Activated CD4-positive, alpha-beta T cell treated with anti-CD3 and anti-CD28 coated beads, Interleukin-2, amount 10 ng/mL, durations not matched to agents 7 days and 5 days (primary cell): ENCODE measurements at regions not wholly inside any gene's neighbourhood (a gene's known extent, or its start where the extent isn't known, plus 50 kb on each side); places are given as distances from the start of the nearest gene placed in this dataset.
"Not testable (repeated sequence)": the region's sequence is repeated elsewhere in the genome, so short reads cannot be mapped to it uniquely, and the experiment has no call there.

Experiments
- CTCF ChIA-PET: fragments of 350-600 bp; sonication (Branson Sonifier 250); formaldehyde crosslinking; loops from one replicate; lab custom pipeline; 2021; ENCODE audit warnings: antibody characterized with exemption; lab: Charles Lee
- POLR2A ChIA-PET: fragments of 350-600 bp; sonication (Branson Sonifier 250); formaldehyde crosslinking; loops from one replicate; lab custom pipeline; 2021; ENCODE audit warnings: antibody characterized with exemption; lab: Charles Lee
- DNase-seq: peaks from one replicate; pipeline ENCODE4 v3.0.0-alpha.2; 2020
- H3K27ac Mint-ChIP-seq: one replicate; pipeline ENCODE4 v1.8.0; 2021; ENCODE audit warnings: mild to moderate bottlenecking, moderate library complexity, mixed read lengths
- H3K27me3 Mint-ChIP-seq: one replicate; pipeline ENCODE4 v1.8.0; 2021; ENCODE audit warnings: mixed read lengths
- H3K36me3 Mint-ChIP-seq: one replicate; pipeline ENCODE4 v1.8.0; 2021; ENCODE audit warnings: low read depth, mixed read lengths
- H3K4me1 Mint-ChIP-seq: one replicate; pipeline ENCODE4 v1.8.0; 2021; ENCODE audit warnings: mixed read lengths
- H3K4me3 Mint-ChIP-seq: one replicate; pipeline ENCODE4 v1.8.0; 2021; ENCODE audit warnings: mild to moderate bottlenecking, moderate library complexity, mixed read lengths
- H3K9me3 Mint-ChIP-seq: one replicate; pipeline ENCODE4 v1.8.0; 2021; ENCODE audit warnings: mixed read lengths

GRCh38 chr4:26204911-26205370 is 115.9 kb upstream of the RBPJ start:
- ChIA-PET CTCF (interaction anchor here (0.5 to 1.4 kb wide), 7 partner anchors 10 to 211 kb away, joined by 3 to 8 read pairs (median 3); no protein-coding TSS in a partner anchor), POLR2A (interaction anchor here (0.6 kb wide), 1 partner anchor 176 kb away, joined by 3 read pairs; no protein-coding TSS in a partner anchor)
- peaks cover 35% of the 10 kb centered on the region for H3K4me1 Mint-ChIP-seq

GRCh38 chr4:26206339-26206738 is 114.5 kb upstream of the RBPJ start:
- H3K27ac Mint-ChIP-seq: no peak overlapping the region
- ChIA-PET CTCF (interaction anchor here (0.6 to 1.3 kb wide), 2 partner anchors 74 to 122 kb away, joined by 3 to 8 read pairs; no protein-coding TSS in a partner anchor), POLR2A (no interaction called here)
- H3K4me3 Mint-ChIP-seq: no peak overlapping the region
- peaks cover 31% of the 10 kb centered on the region for H3K4me1 Mint-ChIP-seq
- peaks cover 17% of the 10 kb centered on the region for H3K9me3 Mint-ChIP-seq
- H3K36me3 Mint-ChIP-seq: peaks cover 20% of the 10 kb centered on the region
- no peak for DNase-seq
- peaks cover 31% of the 10 kb centered on the region for H3K27me3 Mint-ChIP-seq

More at GRCh38 chr4:26204911-26205370, 115.9 kb upstream of the RBPJ start:
- no peak overlapping the region for H3K4me3 Mint-ChIP-seq
- H3K27me3 Mint-ChIP-seq: peaks cover 20% of the 10 kb centered on the region
- H3K36me3 Mint-ChIP-seq: peaks cover 24% of the 10 kb centered on the region
- H3K27ac Mint-ChIP-seq: peak overlapping the region; percentile 88
- DNase-seq: no peak
- peaks cover 17% of the 10 kb centered on the region for H3K9me3 Mint-ChIP-seq

GRCh38 chr4:26206999-26207398 is 113.8 kb upstream of the RBPJ start:
- Mint-ChIP-seq H3K4me1 (peaks cover 31% of the 10 kb centered on the region), H3K9me3 (peaks cover 15% of the 10 kb centered on the region), H3K27me3 (peaks cover 31% of the 10 kb centered on the region), H3K36me3 (peaks cover 18% of the 10 kb centered on the region), H3K27ac (no peak overlapping the region), H3K4me3 (no peak overlapping the region)
- ChIA-PET POLR2A (no interaction called here), CTCF (interaction anchor here (1.1 to 1.3 kb wide), 2 partner anchors 10 to 123 kb away, joined by 3 read pairs; no protein-coding TSS in a partner anchor)
- no peak for DNase-seq

GRCh38 chr4:26207631-26208030 is 113.2 kb upstream of the RBPJ start:
- Mint-ChIP-seq H3K27me3 (peaks cover 31% of the 10 kb centered on the region), H3K27ac (no peak overlapping the region), H3K36me3 (peaks cover 18% of the 10 kb centered on the region), H3K4me1 (peaks cover 26% of the 10 kb centered on the region), H3K9me3 (peaks cover 10% of the 10 kb centered on the region), H3K4me3 (no peak overlapping the region)
- POLR2A ChIA-PET: no interaction called here
- CTCF ChIA-PET: interaction anchor here (1.0 to 1.3 kb wide), 3 partner anchors 10 to 124 kb away, joined by 3 read pairs; no protein-coding TSS in a partner anchor
- DNase-seq: no peak

GRCh38 chr4:26208237-26208994 is 112.4 kb upstream of the RBPJ start:
- Mint-ChIP-seq H3K27ac (no peak overlapping the region), H3K36me3 (peaks cover 14% of the 10 kb centered on the region), H3K27me3 (peaks cover 33% of the 10 kb centered on the region), H3K9me3 (peaks cover 3% of the 10 kb centered on the region), H3K4me3 (no peak overlapping the region), H3K4me1 (peaks cover 18% of the 10 kb centered on the region)
- POLR2A ChIA-PET: no interaction called here
- DNase-seq: no peak
- CTCF ChIA-PET: interaction anchor here (0.6 to 1.0 kb wide), 2 partner anchors 9 to 18 kb away, joined by 3 read pairs; no protein-coding TSS in a partner anchor

GRCh38 chr4:26209378-26209777 is 111.4 kb upstream of the RBPJ start:
- H3K4me1 Mint-ChIP-seq: peaks cover 15% of the 10 kb centered on the region
- H3K27me3 Mint-ChIP-seq: peaks cover 40% of the 10 kb centered on the region
- H3K9me3 Mint-ChIP-seq, H3K36me3 Mint-ChIP-seq, DNase-seq, H3K27ac Mint-ChIP-seq, POLR2A ChIA-PET, H3K4me3 Mint-ChIP-seq: not testable (repeated sequence)
- CTCF ChIA-PET: interaction anchor here (0.6 kb wide), 1 partner anchor 17 kb away, joined by 3 read pairs; no protein-coding TSS in a partner anchor

GRCh38 chr4:26212528-26212927 is 108.3 kb upstream of the RBPJ start:
- ChIA-PET POLR2A (no interaction called here), CTCF (interaction anchor here (1.4 kb wide), 1 partner anchor 9 kb away, joined by 3 read pairs; no protein-coding TSS in a partner anchor)
- no peak overlapping the region for H3K27ac Mint-ChIP-seq
- no peak overlapping the region for H3K4me3 Mint-ChIP-seq
- no peak for DNase-seq
- peaks cover 32% of the 10 kb centered on the region for H3K27me3 Mint-ChIP-seq
- H3K36me3 Mint-ChIP-seq: peaks cover 2% of the 10 kb centered on the region
- H3K9me3 Mint-ChIP-seq: peaks cover 5% of the 10 kb centered on the region
- H3K4me1 Mint-ChIP-seq: peaks cover 6% of the 10 kb centered on the region

GRCh38 chr4:26213317-26213716 is 107.5 kb upstream of the RBPJ start:
- peaks cover 5% of the 10 kb centered on the region for H3K9me3 Mint-ChIP-seq
- no peak overlapping the region for H3K27ac Mint-ChIP-seq
- CTCF ChIA-PET: interaction anchor here (1.4 kb wide), 1 partner anchor 10 kb away, joined by 3 read pairs; no protein-coding TSS in a partner anchor
- H3K27me3 Mint-ChIP-seq: peaks cover 28% of the 10 kb centered on the region
- H3K4me1 Mint-ChIP-seq: peaks cover 6% of the 10 kb centered on the region
- H3K36me3 Mint-ChIP-seq: peaks cover 2% of the 10 kb centered on the region
- H3K4me3 Mint-ChIP-seq: no peak overlapping the region
- DNase-seq: no peak
- POLR2A ChIA-PET: no interaction called here

- peaks cover 5% of the 10 kb centered on the region for H3K9me3 Mint-ChIP-seq
- H3K27me3 Mint-ChIP-seq: peaks cover 19% of the 10 kb centered on the region
Observed at GRCh38 chr4:26214994-26215393, 105.8 kb upstream of the RBPJ start.

GRCh38 chr4:26215725-26216124 is 105.1 kb upstream of the RBPJ start:
- Mint-ChIP-seq H3K27me3 (peaks cover 14% of the 10 kb centered on the region), H3K9me3 (peaks cover 5% of the 10 kb centered on the region), H3K4me3 (no peak overlapping the region), H3K4me1 (peaks cover 6% of the 10 kb centered on the region), H3K36me3 (peaks cover 2% of the 10 kb centered on the region), H3K27ac (no peak overlapping the region)
- ChIA-PET POLR2A (no interaction called here), CTCF (interaction anchor here (1.1 to 1.2 kb wide), 2 partner anchors 10 to 23 kb away, joined by 3 to 4 read pairs; no protein-coding TSS in a partner anchor)
- DNase-seq: no peak

More at GRCh38 chr4:26214994-26215393, 105.8 kb upstream of the RBPJ start:
- Mint-ChIP-seq H3K36me3 (peaks cover 2% of the 10 kb centered on the region), H3K4me1 (peaks cover 6% of the 10 kb centered on the region), H3K27ac (no peak overlapping the region), H3K4me3 (no peak overlapping the region)
- POLR2A ChIA-PET: no interaction called here
- DNase-seq: no peak
- CTCF ChIA-PET: no interaction called here

- ChIA-PET CTCF (interaction anchor here (0.8 kb wide), 1 partner anchor 10 kb away, joined by 3 read pairs; no protein-coding TSS in a partner anchor), POLR2A (interaction anchor here (0.6 kb wide), 1 partner anchor 17 kb away, joined by 7 read pairs; no protein-coding TSS in a partner anchor)
- no peak for DNase-seq
- Mint-ChIP-seq H3K27me3 (peaks cover 9% of the 10 kb centered on the region), H3K27ac (no peak overlapping the region), H3K4me1 (peaks cover 6% of the 10 kb centered on the region), H3K9me3 (peaks cover 8% of the 10 kb centered on the region), H3K36me3 (peaks cover 2% of the 10 kb centered on the region), H3K4me3 (no peak overlapping the region)
Observed at GRCh38 chr4:26217481-26217880, 103.3 kb upstream of the RBPJ start.

- DNase-seq: no peak
- ChIA-PET POLR2A (interaction anchor here (0.6 kb wide), 1 partner anchor 16 kb away, joined by 7 read pairs; no protein-coding TSS in a partner anchor), CTCF (interaction anchor here (0.8 kb wide), 1 partner anchor 10 kb away, joined by 3 read pairs; no protein-coding TSS in a partner anchor)
- peaks cover 2% of the 10 kb centered on the region for H3K36me3 Mint-ChIP-seq
- H3K27me3 Mint-ChIP-seq: peaks cover 9% of the 10 kb centered on the region
- H3K4me3 Mint-ChIP-seq: no peak overlapping the region
- H3K4me1 Mint-ChIP-seq: peaks cover 6% of the 10 kb centered on the region
- H3K9me3 Mint-ChIP-seq: peaks cover 8% of the 10 kb centered on the region
- no peak overlapping the region for H3K27ac Mint-ChIP-seq
Observed at GRCh38 chr4:26217961-26218676, 102.7 kb upstream of the RBPJ start.
